ENCODE measurements at regions not wholly inside any gene's neighbourhood (a gene's known extent, or its start where the extent isn't known, plus 50 kb on each side); places are given as distances from the start of the nearest gene placed in this dataset.

GRCh38 chr11:116424615-116425261 is 348.0 kb downstream of the BUD13 start (continued):
- TF ChIP-seq ADNP (CRISPR knock-in tag; IDR thresholded peaks at IDR 0.05) (no peak), CREB3 (CRISPR knock-in tag; IDR thresholded peaks at IDR 0.05) (no peak), MAFF (IDR thresholded peaks at IDR 0.05; ENCODE audit: low read depth, low read length) (no peak), ELF3 (CRISPR knock-in tag; IDR thresholded peaks at IDR 0.05) (peak; percentile 92), SNAI1 (CRISPR knock-in tag; IDR thresholded peaks at IDR 0.05; ENCODE audit: borderline replicate concordance) (no peak), NKX3-1 (CRISPR knock-in tag; IDR thresholded peaks at IDR 0.05) (no peak), POLR2G (IDR thresholded peaks at IDR 0.05; ENCODE audit: low read depth, low read length) (no peak), TBX3 (IDR thresholded peaks at IDR 0.05; ENCODE audit: borderline replicate concordance) (no peak), KAT7 (CRISPR knock-in tag; IDR thresholded peaks at IDR 0.05; ENCODE audit: borderline replicate concordance) (no peak), KDM6A (CRISPR knock-in tag; IDR thresholded peaks at IDR 0.05; ENCODE audit: low read depth) (peak; percentile 28; the same call in 1 of the 2 replicates), ARID2 (CRISPR knock-in tag; IDR thresholded peaks at IDR 0.05; ENCODE audit: borderline replicate concordance) (no peak), PRDM15 (CRISPR knock-in tag; IDR thresholded peaks at IDR 0.05) (no peak), ZIK1 (CRISPR knock-in tag; IDR thresholded peaks at IDR 0.05; ENCODE audit: borderline replicate concordance, low read depth) (no peak), HOXA3 (CRISPR knock-in tag; IDR thresholded peaks at IDR 0.05) (peak; percentile 65; the same call in 1 of the 2 replicates), ZNF609 (CRISPR knock-in tag; IDR thresholded peaks at IDR 0.05; ENCODE audit: borderline replicate concordance) (peak; percentile 33; the same call in 1 of the 2 replicates), ATAD3A (CRISPR knock-in tag; IDR thresholded peaks at IDR 0.05) (no peak), GLI4 (CRISPR knock-in tag; IDR thresholded peaks at IDR 0.05; ENCODE audit: borderline replicate concordance) (no peak), ZNF891 (CRISPR knock-in tag; IDR thresholded peaks at IDR 0.05) (no peak), HOXA9 (CRISPR knock-in tag; IDR thresholded peaks at IDR 0.05; ENCODE audit: borderline replicate concordance) (no peak), ZFP90 (CRISPR knock-in tag; IDR thresholded peaks at IDR 0.05; ENCODE audit: borderline replicate concordance) (0 out of 2 replicates have a peak, but pooled peaks have one; percentile 32), CREB1 (IDR thresholded peaks at IDR 0.05) (no peak), CREB1 (CRISPR knock-in tag; IDR thresholded peaks at IDR 0.05) (no peak), GZF1 (CRISPR knock-in tag; IDR thresholded peaks at IDR 0.05) (no peak)

All from HepG2 (cell line).